ENCODE measurements at regions not wholly inside any gene's neighbourhood (a gene's known extent, or its start where the extent isn't known, plus 50 kb on each side); places are given as distances from the start of the nearest gene placed in this dataset.
A peak's percentile ranks its signal among the peaks of the same experiment; 100 is the strongest.

DNA sequence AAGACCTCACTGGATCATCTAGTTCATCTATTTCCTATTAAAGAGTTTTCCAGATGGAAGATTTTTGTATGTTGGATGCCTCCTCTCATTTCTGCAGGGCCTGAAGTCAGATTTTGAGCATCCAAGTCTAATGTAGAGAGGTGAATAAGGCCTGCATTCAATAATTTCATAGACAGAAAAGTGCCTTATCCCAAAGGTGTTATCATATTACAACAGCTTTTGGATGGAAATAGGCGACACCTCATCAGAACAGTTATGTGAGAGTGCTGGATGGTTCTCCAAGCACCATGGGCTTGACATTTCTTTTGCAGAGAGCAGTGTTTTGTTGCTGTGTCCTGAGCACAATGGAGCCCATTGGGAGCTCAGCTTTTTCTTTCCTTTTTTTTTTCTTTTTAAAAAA is 162.4 kb upstream of the MEOX2 start:
- DNase-seq (ENCODE audit: low read depth), result no peak
- TF ChIP-seq, protein P1, sequence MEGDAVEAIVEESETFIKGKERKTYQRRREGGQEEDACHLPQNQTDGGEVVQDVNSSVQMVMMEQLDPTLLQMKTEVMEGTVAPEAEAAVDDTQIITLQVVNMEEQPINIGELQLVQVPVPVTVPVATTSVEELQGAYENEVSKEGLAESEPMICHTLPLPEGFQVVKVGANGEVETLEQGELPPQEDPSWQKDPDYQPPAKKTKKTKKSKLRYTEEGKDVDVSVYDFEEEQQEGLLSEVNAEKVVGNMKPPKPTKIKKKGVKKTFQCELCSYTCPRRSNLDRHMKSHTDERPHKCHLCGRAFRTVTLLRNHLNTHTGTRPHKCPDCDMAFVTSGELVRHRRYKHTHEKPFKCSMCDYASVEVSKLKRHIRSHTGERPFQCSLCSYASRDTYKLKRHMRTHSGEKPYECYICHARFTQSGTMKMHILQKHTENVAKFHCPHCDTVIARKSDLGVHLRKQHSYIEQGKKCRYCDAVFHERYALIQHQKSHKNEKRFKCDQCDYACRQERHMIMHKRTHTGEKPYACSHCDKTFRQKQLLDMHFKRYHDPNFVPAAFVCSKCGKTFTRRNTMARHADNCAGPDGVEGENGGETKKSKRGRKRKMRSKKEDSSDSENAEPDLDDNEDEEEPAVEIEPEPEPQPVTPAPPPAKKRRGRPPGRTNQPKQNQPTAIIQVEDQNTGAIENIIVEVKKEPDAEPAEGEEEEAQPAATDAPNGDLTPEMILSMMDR (IDR thresholded peaks at IDR 0.05; ENCODE audit: low read length, missing control alignments), result no peak
- no peak overlapping the region for H3K4me3 ChIP-seq (replicated peaks; ENCODE audit: low read depth, low read length)

DNA sequence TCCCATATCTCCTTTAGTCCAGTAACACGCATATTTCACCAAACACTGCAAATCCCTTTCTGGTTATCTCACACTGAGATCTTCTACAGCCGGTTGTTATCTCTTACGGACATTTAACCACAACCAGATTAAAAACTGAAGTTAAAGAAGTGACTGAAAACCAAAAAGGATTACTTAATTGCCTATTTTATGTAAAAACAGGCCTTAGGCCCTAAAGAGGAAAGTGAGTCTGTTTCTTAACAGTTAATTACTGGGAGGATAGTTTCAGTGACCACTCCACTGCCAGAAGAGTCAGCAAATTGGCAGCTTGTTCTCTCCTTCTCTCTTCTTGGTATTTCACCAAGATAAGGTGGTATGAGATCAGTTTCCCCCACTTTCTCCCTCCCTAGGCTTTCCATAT is 161.9 kb upstream of the MEOX2 start:
- no peak for DNase-seq (ENCODE audit: low read depth)
- TF ChIP-seq, protein P1 (IDR thresholded peaks at IDR 0.05; ENCODE audit: low read length, missing control alignments), result no peak
- H3K4me3 ChIP-seq (replicated peaks; ENCODE audit: low read depth, low read length), result no peak overlapping the region

DNA sequence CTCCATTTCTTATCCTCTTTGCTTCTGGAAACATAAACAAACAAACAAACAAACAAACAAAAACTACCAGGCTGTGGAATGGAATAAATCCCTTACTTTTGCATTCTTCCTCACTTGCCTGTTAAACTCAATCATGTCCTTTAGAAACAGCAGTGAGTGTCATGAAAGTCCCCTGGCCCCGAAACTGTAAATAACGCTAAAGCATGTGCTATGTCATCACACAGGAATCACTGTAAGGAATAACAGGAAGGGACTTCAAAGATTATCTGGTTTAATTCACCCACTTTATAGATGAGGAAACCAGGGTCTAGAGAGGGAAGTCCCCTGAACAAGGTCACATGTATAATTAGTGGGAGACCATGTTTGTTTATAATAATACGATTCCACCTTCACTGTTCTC is 159.4 kb upstream of the MEOX2 start:
- no peak for DNase-seq (ENCODE audit: low read depth)
- H3K4me3 ChIP-seq (replicated peaks; ENCODE audit: low read depth, low read length), result no peak overlapping the region
- TF ChIP-seq, protein P1 (IDR thresholded peaks at IDR 0.05; ENCODE audit: low read length, missing control alignments), result no peak

DNA sequence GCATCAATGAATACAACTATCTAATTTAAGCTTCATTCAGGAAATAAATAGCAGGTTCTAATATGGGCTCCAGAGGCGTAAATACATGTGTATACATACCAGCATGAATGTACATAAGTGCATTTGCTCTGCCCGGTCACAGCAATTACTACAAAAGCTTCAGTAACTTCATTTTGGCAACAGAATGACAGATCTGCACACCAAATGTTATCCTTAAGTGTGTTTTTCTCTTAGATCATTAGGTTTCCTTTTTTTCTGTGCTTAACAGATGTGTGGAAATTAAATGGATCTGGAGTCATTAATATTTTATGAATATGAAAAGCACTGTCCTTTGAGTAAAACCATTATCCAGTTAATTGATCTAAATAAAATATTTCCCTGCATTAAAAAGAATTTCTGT is 159.0 kb upstream of the MEOX2 start:
- TF ChIP-seq, protein P1 (IDR thresholded peaks at IDR 0.05; ENCODE audit: low read length, missing control alignments), result no peak
- no peak for DNase-seq (ENCODE audit: low read depth)
- H3K4me3 ChIP-seq (replicated peaks; ENCODE audit: low read depth, low read length), result no peak overlapping the region

DNA sequence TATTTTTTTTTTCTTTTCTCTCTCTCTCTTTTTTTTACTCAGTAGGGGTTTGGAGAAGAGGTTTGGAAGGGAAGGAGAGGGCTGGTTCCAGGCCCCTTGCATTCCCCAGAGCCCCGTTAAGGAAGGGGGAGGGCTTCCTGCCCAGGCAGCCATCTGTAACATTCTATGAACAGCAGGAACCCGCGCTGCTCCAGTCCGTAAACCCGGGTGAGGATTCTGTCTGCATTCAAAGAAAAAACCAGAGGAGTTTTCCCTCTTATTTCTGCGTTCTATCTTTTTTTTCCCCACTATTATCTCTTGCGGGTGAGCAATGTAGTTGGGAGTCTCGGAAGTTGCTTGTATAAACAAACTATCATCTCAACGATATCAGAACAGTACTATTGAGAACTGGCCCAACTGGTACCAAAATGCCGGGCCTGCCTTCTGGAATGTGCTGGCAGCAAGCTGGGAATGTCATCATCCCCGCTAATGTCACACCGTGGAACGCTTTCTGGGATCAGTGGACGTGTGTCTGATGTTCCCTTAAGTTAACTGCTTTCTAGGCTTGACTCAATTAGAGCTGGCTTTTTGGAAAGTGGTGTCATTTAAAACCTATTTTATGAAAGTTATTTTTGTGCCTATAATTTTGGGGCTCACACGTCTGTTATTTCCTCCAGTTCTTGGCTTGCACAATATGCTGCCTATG is 153.1 kb upstream of the MEOX2 start:
- DNase-seq (ENCODE audit: low read depth), result peak; percentile 47
- TF ChIP-seq, protein P1 (IDR thresholded peaks at IDR 0.05; ENCODE audit: low read length, missing control alignments), result no peak
- peak overlapping the region; percentile 43 for H3K4me3 ChIP-seq (replicated peaks; ENCODE audit: low read depth, low read length)

DNA sequence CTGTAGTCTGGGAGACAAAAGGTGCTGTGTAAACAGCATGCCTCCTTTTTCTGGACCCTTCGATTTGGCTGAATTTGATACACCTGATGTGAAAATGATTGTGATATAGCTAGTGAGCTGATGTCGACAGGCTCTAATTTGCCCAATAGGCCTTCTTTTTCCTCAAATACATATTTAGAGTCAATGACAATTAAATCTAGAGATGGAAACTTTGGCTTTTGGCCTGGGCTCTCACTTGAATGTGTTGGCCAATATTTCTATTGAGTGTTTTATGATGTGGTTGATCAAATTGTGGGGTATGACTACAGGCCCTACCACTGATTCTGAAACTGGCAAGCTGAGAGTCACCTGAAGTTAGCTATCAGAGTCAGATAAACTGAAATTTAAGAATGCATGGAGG is 151.8 kb upstream of the MEOX2 start:
- TF ChIP-seq, protein P1 (IDR thresholded peaks at IDR 0.05; ENCODE audit: low read length, missing control alignments), result no peak
- no peak overlapping the region for H3K4me3 ChIP-seq (replicated peaks; ENCODE audit: low read depth, low read length)
- DNase-seq (ENCODE audit: low read depth), result no peak

DNA sequence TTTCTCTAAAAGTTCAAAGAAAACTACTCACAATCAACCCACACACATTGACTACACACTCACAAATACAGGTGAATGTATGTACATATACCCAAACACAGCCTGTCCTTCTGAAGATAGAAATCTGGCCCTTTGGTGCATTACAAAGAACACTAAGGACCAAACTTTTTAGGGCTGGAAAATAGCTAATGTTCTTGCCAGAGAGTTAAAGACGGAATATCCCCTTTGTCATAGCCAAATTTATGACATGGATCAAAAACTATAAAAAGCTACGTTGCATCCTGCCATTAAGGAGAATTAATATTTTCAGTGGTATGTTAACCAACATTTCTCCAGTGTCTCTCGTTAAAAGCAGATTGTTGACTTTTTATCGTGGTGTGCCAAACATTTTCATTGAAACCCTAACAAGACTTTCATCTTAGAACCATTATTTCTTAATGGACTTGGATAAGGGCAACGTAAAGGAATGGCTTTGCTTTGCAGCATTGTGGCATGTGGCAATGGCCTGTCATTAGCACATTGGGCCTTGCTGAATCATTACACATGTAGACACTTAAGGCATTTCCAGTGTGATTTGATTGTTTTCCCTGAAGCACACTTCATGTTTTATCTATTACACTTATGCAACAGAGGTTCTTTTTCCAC is 150.9 kb upstream of the MEOX2 start:
- TF ChIP-seq, protein P1 (IDR thresholded peaks at IDR 0.05; ENCODE audit: low read length, missing control alignments), result no peak
- peak; percentile 40 for DNase-seq (ENCODE audit: low read depth)
- no peak overlapping the region for H3K4me3 ChIP-seq (replicated peaks; ENCODE audit: low read depth, low read length)

All from fibroblast of pulmonary artery (primary cell).